ENCODE measurements at regions not wholly inside any gene's neighbourhood (a gene's known extent, or its start where the extent isn't known, plus 50 kb on each side); places are given as distances from the start of the nearest gene placed in this dataset.

DNA sequence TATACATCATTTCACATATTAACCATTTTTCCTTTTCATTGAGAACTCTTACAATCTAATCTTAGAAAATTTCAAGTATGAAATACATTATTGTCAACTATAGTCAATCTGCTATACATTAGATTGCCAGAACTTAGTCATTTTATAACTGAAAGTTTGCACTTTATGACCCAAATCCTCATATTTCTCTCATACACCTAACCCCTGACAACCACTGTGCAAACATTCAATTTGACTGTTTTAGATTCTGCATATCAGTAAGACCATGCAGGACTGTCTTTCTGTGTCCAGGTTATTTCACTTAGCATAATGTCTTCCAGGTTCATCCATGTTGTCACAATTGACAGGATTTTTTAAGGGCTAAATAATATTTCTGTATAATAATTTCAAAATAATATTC, 1299.0 kb upstream of the B3GALT2 start:
- DNase-seq (ENCODE audit: low read depth): no peak
- TF ChIP-seq, protein P1, sequence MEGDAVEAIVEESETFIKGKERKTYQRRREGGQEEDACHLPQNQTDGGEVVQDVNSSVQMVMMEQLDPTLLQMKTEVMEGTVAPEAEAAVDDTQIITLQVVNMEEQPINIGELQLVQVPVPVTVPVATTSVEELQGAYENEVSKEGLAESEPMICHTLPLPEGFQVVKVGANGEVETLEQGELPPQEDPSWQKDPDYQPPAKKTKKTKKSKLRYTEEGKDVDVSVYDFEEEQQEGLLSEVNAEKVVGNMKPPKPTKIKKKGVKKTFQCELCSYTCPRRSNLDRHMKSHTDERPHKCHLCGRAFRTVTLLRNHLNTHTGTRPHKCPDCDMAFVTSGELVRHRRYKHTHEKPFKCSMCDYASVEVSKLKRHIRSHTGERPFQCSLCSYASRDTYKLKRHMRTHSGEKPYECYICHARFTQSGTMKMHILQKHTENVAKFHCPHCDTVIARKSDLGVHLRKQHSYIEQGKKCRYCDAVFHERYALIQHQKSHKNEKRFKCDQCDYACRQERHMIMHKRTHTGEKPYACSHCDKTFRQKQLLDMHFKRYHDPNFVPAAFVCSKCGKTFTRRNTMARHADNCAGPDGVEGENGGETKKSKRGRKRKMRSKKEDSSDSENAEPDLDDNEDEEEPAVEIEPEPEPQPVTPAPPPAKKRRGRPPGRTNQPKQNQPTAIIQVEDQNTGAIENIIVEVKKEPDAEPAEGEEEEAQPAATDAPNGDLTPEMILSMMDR (IDR thresholded peaks at IDR 0.05; ENCODE audit: insufficient read depth, low read depth, low read length): no peak

DNA sequence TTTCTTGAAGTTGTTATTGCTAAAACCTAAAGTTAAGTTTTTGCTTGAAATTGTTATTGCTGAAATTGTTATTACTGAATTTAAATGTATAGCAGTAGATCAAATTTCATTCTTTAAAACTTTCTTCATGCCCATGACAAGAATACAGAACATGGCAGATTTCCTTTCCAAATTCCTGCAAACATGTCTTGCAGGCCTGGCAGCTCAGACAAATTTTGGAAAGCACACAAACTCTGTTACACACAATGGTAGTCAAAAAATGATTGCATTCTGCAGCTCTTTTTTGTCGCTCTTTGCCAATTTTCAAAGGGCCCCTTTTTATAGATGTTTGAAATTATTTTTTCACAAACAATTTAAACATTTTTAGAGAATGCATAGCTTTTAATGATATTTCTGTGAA, 1292.3 kb upstream of the B3GALT2 start:
- no peak overlapping the region for H3K4me3 ChIP-seq (ENCODE audit: low read depth, low read length)
- TF ChIP-seq, protein P1 (IDR thresholded peaks at IDR 0.05; ENCODE audit: insufficient read depth, low read depth, low read length): no peak
- DNase-seq (ENCODE audit: low read depth): no peak

More for the DNA sequence above, 1299.0 kb upstream of the B3GALT2 start:
- H3K4me3 ChIP-seq (ENCODE audit: low read depth, low read length): no peak overlapping the region

DNA sequence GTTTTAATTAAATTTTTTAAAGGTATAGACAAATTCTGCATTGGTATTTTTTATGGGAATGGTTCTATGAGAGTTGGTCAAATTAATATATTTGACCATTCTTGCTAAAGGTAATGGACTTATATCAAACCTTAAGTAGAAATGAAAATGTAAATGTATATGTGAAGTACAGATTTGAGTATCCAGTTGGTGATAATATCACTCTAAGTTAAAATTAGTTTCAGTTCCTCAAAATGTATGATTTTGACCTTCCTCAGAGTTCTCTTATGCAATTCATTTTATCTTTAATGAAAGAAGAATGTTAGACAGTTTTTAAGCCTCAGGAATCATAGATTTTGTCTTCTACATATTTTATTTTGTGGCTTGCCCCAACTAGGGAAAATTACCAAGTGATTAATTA, 1291.5 kb upstream of the B3GALT2 start:
- no peak for DNase-seq (ENCODE audit: low read depth)
- H3K4me3 ChIP-seq (ENCODE audit: low read depth, low read length): no peak overlapping the region
- TF ChIP-seq, protein P1 (IDR thresholded peaks at IDR 0.05; ENCODE audit: insufficient read depth, low read depth, low read length): no peak

DNA sequence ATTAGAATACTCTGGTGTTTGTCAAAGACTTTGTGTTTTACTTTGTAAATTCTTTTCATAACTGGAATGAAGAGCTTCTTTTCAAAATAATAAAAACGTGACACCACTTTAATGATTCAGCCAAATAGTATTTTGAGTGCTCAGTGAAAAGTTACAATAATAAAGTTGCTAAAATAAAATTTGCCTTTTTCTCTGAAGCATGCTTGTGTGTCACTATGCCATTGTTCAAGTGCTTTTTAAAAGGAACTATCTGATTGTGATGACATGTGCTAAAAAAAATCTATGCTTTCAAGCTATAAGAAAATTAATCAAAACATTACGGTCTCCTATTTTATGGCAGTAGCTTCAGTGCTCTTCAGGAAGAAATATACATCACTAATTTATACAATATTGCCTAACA, 1290.5 kb upstream of the B3GALT2 start:
- TF ChIP-seq, protein P1 (IDR thresholded peaks at IDR 0.05; ENCODE audit: insufficient read depth, low read depth, low read length): no peak

DNA sequence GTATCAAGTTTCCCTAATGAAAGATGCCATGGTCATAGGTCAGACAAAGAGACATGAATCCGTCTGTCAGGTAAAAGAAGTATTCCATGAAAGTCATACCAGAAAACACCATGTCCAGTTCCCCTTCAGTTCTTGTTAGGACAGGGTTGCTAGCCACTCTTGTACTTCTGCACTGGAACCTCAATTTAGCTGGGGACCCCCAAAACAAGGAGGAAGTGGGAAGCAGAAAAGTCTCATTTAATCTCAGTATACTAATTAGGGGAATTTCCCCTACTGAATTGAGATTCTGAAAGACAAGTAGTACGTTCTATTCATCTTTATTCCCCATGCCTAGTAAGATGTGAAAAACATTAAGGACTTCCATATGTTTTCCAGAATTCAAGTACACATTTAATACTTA, 1289.9 kb upstream of the B3GALT2 start:
- DNase-seq (ENCODE audit: low read depth): no peak
- H3K4me3 ChIP-seq (ENCODE audit: low read depth, low read length): no peak overlapping the region
- TF ChIP-seq, protein P1 (IDR thresholded peaks at IDR 0.05; ENCODE audit: insufficient read depth, low read depth, low read length): no peak

More for the DNA sequence above, 1290.5 kb upstream of the B3GALT2 start:
- no peak for DNase-seq (ENCODE audit: low read depth)
- H3K4me3 ChIP-seq (ENCODE audit: low read depth, low read length): no peak overlapping the region

DNA sequence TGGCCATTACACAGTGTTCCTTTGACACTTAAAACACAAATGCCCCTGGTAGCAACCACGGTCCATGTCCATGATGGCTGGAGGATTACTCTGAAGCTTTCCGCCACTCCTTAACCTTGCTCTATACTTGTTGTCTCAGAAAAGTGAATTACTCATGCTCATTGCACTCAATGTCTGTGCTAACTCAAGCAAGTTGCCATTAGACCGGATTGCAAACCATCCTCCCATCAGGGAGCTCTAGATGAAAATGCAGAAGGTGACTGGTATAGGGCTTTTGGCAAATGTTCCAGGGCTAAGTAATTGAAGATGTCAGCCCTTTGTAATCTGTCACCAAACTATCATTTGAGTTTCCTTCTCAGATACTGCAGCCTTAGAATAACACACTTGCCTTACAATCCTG, 1288.3 kb upstream of the B3GALT2 start:
- H3K4me3 ChIP-seq (ENCODE audit: low read depth, low read length): no peak overlapping the region
- no peak for DNase-seq (ENCODE audit: low read depth)

DNA sequence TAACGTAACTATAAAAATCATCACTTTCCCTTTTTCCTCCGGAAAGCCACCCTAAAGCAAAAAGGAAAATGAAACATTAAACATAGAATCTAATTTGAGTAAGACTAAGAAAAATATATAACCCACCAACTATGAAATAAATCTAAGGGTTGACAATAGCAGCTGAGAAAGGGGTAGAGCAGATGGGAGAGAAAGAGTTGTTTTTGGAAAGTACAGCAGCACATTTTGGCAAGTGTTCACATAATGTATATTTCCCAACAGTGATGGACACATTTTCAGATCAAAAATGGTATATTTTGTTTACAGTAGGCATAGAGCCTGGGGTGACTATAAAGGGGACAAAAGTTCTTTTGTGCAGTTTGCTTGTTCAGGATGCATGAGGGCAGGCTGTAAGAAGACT, 1287.4 kb upstream of the B3GALT2 start:
- TF ChIP-seq, protein P1 (IDR thresholded peaks at IDR 0.05; ENCODE audit: insufficient read depth, low read depth, low read length): no peak

More for the DNA sequence above, 1288.3 kb upstream of the B3GALT2 start:
- TF ChIP-seq, protein P1 (IDR thresholded peaks at IDR 0.05; ENCODE audit: insufficient read depth, low read depth, low read length): no peak

More for the DNA sequence above, 1287.4 kb upstream of the B3GALT2 start:
- no peak for DNase-seq (ENCODE audit: low read depth)
- no peak overlapping the region for H3K4me3 ChIP-seq (ENCODE audit: low read depth, low read length)

Measured in fibroblast of villous mesenchyme (primary cell).